ENCODE measurements at regions not wholly inside any gene's neighbourhood (a gene's known extent, or its start where the extent isn't known, plus 50 kb on each side); places are given as distances from the start of the nearest gene placed in this dataset.

DNA sequence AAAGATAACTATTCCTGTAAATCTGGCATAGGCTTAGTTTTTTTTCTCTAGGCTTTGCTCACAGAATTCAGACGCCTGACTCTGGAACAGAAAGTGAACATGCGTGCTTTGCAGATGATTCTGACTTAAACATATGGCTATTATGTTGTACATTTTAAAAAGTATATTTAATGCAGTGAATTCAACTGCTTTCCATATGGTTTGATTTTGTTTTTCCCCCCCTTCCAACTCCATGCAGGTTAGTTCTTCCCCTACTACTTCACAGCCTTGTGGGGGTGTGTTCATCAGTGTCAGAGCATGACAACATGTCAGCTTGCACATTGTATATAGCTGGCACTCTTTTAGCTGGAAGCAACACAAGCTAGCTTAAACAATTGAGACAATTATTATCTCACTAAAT, 226.8 kb downstream of the TMEM167A start:
- DNase-seq (ENCODE audit: low spot score): no peak

DNA sequence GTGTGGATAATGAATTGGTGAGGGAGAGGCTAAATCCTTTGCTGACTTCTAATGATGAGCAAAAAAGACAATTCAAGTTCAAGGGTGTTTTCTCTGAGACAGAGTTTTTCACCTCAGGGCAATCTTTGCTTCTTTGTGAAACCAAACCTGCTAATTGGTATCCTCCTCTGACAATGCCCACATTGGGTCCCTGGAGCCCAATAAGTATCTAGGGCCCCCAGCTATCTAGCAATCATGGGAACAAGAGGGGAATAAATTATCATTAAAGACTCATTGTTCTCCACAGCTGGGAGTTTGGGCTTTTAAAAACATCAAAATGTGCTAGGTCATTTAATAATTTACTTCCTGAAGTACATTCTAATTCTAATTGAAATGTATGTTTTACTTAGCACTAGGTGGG, 227.3 kb downstream of the TMEM167A start:
- no peak for DNase-seq (ENCODE audit: low spot score)

DNA sequence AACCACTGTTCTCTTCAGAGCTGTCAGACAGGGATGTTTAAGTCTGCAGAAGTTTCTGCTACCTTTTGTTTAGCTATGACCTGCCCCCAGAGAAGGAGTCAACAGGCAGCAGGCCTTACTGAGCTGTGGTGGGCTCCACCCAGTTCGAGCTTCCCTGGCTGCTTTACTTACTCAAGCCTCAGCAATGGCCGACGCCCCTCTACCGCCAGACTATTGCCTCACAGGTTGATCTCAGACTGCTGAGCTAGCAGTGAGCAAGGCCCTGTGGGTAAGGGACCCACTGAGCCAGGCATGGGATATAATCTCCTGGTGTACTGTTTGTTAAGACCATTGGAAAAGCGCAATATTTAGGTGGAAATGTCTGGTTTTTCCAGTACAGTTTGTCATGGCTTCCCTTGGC, 229.6 kb downstream of the TMEM167A start:
- no peak for DNase-seq (ENCODE audit: low spot score)

DNA sequence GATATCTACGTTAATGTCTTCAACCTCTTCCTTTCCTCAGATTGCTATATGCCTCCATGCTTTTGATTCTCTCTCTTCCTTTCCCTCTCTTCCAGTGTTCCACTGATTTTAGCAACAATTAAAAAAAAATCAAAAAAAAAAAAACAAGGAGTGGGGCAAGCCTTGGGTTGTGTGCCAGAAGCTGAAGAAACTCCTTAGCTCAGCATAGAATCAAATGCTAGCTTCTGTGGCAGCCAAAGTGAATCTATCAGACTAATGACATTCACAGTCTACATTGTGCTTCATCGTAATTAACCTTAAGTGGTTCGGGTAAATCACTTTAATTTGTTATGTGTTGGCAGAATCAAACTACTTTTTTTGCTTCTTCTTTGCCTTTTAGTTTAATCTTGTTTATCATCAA, 237.3 kb downstream of the TMEM167A start:
- DNase-seq (ENCODE audit: low spot score): no peak

DNA sequence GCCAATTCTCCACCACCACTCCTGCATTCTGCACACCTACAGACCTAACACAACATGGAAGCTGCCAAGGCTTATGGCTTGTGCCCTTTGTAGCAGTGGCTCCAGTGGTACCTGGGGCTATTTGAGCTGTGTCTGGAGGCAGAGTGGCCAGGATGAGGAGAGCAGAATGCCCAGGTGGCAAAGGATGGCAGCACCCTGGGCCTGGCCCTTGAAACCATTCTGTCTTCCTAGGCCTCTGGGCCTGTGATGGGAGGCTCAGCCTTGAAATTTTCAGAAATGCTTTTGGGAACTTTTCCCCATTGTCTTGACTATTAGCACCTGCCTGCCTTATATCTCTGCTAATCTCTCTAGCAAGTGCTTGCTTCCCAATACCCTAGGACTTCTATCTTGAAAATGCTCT, 241.7 kb downstream of the TMEM167A start:
- DNase-seq (ENCODE audit: low spot score): no peak

DNA sequence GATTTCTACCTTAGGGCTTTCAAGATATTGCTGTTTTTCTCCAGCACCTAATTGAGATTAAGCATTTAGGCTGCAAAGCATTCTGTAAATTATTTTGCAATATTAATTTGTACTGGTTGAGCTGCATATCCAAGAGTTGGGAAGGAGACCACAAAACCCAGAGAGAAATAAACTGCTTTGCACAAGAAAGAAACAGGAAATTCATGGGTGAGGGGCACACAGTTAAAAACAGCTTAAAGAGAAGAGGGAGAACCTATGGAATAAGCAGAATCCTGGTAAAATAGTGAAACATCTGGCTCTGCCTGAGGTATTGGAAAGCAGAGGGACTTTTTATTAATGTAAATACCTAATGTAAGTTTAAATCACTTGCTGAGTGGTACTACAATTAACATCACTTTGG, 243.0 kb downstream of the TMEM167A start:
- no peak for DNase-seq (ENCODE audit: low spot score)

DNA sequence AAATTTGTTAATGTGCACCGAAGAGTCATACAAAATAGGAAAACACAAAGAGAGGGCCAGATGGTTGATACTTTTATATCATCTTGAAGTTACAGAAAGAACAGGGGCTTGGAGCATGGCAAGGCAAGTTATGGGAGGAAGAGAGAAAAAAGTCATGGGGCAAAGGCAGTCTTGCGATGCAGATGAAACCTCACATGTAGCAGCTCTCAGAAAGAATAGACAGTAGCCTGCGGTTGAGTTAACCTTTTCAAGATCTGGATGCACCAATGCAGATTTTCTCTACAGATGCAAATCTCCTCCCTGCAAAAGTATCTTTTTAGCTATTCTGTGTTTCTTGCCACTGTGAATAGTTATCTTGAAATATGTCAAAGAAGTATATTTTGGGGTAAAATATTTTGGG, 243.9 kb downstream of the TMEM167A start:
- no peak for DNase-seq (ENCODE audit: low spot score)

DNA sequence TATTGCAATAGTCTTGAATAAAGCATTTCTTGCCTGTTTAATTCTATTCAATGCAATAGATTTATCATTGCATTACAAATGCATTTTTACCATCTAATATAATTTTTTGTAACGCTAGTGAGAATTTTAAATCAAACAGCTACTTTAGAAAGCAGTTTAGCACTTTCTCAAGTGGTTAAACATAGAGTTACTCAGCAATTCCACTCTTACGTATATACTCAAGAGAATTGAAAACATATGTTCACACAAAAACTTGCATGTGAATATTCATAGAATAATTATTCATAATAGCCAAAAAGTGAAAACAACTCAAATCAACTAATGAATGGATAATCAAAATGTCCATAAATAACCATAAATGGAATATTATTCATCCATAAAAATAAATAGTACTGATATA, 244.7 kb downstream of the TMEM167A start:
- no peak for DNase-seq (ENCODE audit: low spot score)

DNA sequence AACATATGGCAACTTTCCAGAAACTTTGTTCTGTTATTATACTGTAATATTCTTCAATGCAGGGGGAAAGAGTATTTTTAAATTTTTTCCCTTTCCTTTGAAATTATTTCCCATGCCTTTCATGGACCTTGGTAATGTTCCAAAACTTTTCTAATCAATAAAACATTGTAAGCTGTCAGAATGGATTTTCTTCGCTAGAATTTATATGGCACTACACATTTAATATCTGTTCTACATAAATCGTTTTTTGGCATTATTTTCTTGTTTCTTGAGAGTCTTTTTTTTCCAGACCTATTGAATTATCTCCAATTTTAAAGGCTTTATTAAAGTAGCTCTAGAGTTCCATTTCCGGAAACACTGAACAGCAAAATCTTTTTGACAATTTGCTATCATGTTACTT, 249.0 kb downstream of the TMEM167A start:
- DNase-seq (ENCODE audit: low spot score): no peak

DNA sequence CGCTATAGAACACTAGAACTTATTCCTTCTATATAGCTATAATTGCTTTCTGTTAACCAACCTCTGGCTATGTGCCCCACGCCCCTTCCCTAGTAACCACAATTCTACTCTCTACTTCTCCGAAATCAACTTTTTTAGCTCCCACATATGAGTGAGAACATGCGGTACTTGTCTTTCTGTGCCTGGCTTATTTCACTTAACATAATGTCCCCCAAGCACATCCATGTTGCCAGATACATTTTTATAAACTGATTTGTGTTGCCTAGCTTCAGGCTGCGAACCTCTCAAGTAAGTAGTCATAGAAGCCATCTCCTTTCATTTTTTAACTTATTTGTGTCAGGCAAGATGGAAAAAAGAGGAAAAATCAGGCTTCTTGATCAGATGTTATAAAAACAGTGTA, 249.5 kb downstream of the TMEM167A start:
- DNase-seq (ENCODE audit: low spot score): no peak

DNA sequence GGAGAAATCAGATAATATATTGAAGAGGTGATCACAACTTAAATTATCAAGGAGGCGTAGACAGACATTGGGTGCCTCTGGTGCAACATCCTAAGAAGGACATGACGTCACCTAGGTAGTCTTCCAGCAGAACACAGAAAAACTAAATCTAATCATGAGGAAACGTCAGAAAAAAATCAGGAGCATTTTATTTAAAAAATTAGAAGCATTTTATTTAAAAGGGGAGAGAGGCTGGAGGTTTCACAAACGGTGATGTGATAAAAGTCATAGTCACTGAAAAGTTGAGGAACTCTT, 254.6 kb downstream of the TMEM167A start:
- DNase-seq (ENCODE audit: low spot score): no peak

DNA sequence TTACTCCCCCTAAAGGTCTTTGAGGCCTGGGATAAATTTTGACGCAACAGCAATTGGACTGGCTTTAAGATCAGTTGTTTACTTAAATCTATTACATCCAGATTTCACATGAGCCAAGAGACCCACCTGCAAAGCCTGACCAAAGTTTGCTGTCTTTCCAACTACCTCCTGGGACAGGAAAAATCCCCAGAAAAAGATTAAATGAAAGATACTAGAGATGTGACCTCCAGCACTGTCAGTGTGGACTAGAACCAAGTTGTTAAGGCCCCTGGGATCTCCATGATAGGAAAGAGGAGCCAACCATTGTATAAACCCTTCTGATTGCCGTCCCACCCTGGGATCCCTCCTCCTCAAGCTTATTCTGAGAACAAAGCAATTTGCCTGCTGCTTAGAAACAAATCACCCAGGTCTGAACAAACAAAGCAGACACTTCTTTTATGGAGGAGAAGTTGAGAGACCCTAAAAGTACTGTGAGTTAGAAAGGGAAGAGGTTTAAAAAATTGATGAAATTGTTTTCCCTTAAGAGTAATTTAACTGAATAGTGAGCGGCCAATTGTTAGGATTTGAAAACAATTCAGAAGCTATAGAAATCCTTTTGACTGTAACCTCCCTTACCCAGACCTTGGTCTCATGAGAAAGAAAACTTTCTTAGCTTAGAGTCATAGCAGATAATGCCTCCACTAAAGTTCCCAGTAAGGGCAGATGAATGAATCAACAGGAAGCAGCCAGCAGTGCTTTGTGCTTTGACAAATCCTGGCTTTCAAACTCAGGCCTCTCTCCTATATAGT, 255.2 kb downstream of the TMEM167A start:
- no peak for DNase-seq (ENCODE audit: low spot score)

DNA sequence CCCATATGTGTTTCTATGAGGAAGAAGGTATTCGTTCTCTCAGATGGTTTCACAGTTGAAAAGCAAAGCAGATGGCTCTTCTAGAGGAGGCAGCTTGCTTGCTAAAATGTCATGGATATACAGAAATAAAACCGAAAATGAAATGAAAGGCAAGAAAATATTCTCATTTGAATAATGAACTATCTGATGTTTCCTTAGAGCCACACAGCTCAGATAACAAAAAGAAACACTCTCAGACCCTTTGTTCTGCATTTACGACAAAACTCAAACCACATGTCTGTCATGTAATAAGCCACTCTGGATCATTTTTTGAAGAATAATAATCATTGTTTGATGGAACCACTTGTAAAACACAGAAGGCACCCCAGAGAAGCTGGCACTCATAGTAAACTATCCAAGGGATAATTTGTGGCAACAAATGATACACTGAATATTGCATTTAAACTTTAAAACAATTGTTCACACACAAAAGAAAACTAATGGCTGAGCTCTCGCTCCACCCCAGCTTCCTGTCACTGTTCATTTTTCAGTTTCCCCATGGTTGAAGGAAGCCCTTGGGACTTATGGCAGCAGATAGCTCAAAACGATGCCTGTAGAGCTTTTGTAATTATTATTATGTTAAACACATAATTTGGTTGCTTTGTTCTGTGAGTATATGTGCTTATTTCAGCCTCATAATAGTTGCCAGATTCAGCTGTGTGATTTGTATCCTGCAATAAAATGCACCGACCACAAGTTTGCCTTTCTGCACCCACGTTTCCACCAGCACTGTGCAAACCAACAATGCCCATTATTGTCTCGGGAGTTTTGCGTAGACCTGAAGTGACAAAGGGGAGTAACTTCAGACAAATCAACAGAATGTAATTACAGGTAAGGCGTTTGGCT, 256.0 kb downstream of the TMEM167A start:
- DNase-seq (ENCODE audit: low spot score): no peak

DNA sequence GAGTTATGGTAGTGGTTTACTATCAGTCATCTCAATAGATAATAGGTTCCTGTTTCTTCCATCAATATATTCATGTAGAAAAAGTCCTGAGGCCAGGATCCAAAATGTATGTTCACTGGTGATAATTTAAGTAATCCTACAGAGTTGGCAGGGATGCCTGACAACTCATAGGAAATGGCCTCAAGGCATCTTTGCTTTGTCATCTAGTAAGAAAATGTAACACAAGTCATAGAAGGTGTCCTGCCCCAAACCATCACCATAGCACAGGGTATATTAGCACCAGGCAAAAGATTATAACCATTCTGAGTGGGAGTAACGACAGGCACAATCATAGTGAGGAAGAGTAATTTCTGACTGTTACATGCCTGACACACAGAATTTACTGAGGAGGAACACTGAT, 257.0 kb downstream of the TMEM167A start:
- no peak for DNase-seq (ENCODE audit: low spot score)

DNA sequence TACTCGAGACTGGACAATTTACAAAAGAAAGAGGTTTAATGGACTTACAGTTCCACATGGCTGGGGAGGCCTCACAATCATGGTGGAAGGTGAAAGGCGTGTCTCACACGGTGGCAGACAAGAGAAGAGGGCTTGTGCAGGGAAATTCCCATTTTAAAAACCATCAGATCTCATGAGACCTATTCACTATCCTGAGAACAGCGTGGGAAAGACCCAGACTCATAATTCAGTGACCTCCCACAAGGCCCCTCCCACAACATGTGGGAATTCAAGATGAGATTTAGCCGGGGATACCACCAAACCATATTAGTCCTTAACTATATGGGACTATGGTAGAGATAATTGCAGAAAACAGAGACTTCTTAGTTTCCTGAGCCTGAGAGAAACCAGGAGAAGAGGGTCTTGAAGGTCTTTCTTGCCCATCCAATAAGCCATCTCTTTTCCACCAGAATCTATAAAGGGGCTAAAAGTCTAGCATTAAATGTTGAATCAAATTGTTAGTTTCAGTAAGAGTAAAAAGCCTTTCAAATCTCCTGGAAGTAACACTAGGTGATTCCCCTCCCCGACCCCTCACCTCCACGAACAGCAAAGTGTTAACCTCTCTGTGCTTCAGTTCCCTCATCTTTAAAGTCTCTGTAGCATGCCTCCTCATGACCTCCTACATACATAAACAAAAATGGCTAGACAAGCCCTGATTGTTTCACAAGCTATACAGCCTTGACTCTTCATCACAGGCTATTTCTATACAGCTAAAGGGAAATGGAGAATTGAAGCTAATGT, 259.1 kb downstream of the TMEM167A start:
- no peak for DNase-seq (ENCODE audit: low spot score)

DNA sequence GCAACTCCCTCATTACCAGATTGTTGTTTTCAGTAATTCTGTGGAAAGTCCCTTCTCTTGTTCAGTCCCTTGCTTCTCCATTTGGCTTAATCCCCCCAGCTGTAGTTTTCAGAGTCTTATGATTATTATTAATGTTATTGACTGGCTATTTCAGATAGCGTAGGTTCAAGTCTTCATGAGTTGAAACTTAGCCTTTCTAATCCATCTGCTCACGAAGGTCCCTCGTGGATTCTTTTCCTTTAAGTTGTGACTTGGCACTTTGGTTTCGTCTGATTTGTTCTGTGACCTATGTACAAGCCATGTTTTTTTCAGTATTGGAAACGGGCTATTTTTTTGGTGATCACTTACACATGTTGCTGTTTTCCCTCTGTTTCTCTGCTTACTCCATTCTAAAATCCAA, 260.3 kb downstream of the TMEM167A start:
- DNase-seq (ENCODE audit: low spot score): no peak

DNA sequence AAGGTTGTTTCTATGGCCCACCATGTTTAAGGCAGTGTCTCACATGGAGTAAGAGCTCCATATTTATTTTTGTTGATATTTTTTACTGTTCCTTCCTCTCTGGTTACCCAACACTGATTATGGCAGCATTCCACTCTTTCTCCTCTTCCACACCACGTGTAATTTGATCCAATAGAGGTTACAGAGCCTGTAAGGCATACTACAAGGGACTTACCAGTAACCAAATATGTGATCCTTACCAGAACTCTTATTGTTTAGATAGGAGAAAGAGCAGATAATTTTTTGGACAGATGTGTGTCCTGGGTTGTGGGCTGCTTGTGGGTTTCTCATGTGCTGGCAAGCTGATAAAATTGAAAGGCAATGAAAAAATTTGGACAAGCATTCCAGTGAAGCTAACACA, 261.3 kb downstream of the TMEM167A start:
- no peak for DNase-seq (ENCODE audit: low spot score)

DNA sequence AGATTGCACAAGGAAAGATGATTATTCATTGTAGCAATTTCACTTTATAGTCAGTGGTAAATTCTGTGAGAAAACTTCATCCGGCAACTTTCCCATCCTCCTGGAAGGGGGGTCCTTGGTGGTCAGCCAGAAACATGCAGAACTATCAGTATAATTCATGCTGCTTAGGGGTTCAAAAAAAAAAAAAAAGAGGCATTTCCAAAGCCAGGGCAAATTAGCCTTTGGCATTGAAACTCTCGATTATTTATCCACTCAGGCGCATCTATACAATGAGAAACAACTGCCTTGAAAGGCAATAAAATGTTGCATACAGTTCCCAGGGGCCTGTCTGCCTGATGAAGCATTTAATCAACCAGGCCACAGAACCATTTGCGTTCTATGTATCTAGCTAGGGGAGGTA, 263.3 kb downstream of the TMEM167A start:
- DNase-seq (ENCODE audit: low spot score): no peak

DNA sequence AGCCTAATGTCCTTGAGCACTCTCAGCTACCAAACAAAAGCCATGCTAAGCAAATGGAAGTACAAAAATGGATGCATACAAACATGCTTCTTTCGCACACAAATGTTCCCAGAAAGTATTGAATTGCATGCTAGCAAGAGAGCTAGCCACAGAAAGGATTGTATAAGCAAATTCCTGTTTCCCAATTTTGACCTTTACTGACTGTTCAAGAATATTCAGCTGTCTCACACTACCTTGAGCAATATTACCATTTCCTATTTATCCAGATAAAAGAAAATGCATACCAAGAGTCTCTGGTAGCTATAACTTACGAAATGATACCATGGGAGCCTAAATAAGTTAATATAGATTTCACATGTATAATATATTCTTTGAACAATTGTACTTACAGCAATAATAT, 264.6 kb downstream of the TMEM167A start:
- no peak for DNase-seq (ENCODE audit: low spot score)

DNA sequence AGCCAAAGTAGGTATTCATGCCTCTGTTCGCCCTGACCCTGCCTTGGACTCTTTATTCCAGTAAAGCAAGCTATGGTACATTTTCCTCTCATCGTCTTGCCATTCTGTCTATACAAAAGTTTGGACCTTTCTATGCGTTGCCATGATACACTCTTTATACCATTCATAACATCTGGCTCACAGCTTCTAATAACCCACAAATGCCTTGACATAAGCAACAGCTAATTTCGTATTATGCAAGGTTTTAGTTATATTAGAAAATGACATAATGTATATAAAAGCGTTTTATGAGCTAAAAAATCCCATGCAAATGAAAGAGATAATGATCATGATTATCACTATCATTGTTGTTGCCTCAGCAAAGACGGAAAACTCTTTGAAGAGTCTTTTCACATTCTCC, 265.7 kb downstream of the TMEM167A start:
- no peak for DNase-seq (ENCODE audit: low spot score)

DNA sequence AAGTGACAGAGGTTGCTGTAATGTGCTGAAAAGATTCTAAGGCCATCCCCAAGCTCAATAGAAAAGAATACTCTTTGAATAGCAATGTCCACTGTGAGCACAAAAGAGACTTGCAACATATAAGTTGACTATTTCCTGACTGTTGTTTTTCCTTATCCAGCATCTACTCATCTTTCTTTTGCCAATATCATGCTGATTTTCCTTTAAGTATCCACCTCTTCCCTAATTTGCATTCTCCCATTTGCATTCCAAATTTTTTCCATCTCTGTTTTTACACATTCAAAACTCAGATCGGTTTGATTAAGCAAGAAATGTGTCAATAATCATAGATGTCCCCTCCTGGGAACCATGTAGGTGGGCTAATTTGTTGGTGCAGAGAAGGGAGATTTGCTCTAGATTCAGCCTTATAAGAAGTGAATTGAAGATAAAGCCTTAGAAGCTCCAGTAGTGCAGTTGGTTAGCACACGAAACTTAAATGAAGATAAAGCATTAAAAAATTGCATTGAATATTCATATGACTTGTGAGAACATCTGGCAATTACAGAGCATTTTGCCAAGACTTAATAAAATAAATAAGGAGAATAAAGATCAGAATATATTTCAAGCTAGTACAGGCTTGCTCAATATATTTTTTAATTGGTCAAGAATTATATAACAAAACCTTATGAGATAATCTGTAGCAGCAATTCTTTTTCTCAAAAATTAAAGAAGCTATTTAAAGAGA, 267.6 kb downstream of the TMEM167A start:
- DNase-seq (ENCODE audit: low spot score): no peak

DNA sequence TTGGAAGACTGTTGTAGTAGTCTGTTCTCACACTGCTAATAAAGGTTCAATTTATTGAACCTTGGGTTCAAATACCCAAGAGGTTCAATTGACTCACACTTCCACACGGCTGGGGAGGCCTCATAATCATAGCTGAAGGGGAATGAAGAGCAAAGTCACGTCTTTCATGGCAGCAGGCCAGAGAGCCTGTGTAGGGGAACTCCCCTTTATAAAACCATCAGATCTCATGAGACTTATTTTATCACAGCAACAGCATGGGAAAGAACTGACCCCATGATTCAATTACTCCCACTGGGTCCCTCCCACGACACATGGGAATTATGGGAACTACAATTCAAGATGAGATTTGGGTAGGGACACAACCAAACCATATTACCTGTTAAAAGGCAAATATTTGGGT, 268.2 kb downstream of the TMEM167A start:
- no peak for DNase-seq (ENCODE audit: low spot score)

Data from activated CD4-positive, alpha-beta T cell treated with anti-CD3 and anti-CD28 coated beads, Interleukin-2, Interleukin-4, amounts not matched to agents 100 ng/mL and 50 ng/mL, durations not matched to agents 16 hours and 8 hours (primary cell).